GM12864 (cell line): ENCODE measurements at regions not wholly inside any gene's neighbourhood (a gene's known extent, or its start where the extent isn't known, plus 50 kb on each side); places are given as distances from the start of the nearest gene placed in this dataset.

ENCODE experiments used
- DNase-seq: peaks from one replicate; pipeline ENCODE4 v3.0.0-alpha.2; 2011; ENCODE audit warnings: low read depth
- H3K4me3 ChIP-seq: 2 replicates; pipeline ENCODE4 v1.5.1; 2011; ENCODE audit warnings: mild to moderate bottlenecking, low read depth, low read length, control low read depth
- CTCF ChIP-seq: IDR thresholded peaks from 2 replicates; pipeline ENCODE4 v1.5.1; 2011; ENCODE audit warnings: low read depth, mild to moderate bottlenecking, moderate library complexity, low read length, control low read depth, inconsistent platforms; ENCODE audit errors: missing control alignments

GRCh38 chr15:53843869-53844569, 84.6 kb upstream of the WDR72 start:
- no peak for DNase-seq
- no peak for TF ChIP-seq CTCF
- H3K4me3 ChIP-seq: no peak overlapping the region

- H3K4me3 ChIP-seq: no peak overlapping the region
- no peak for DNase-seq
- no peak for TF ChIP-seq CTCF
Observed at GRCh38 chr15:53843166-53843565, 83.7 kb upstream of the WDR72 start.

GRCh38 chr15:53841651-53842050, 82.2 kb upstream of the WDR72 start:
- no peak for TF ChIP-seq CTCF
- no peak overlapping the region for H3K4me3 ChIP-seq
- no peak for DNase-seq

GRCh38 chr15:53840681-53841080, 81.2 kb upstream of the WDR72 start:
- DNase-seq: no peak
- no peak for TF ChIP-seq CTCF
- H3K4me3 ChIP-seq: no peak overlapping the region

- no peak for TF ChIP-seq CTCF
- no peak for DNase-seq
- H3K4me3 ChIP-seq: no peak overlapping the region
Observed at GRCh38 chr15:53837263-53837662, 77.8 kb upstream of the WDR72 start.

GRCh38 chr15:53836618-53837017, 77.2 kb upstream of the WDR72 start:
- no peak overlapping the region for H3K4me3 ChIP-seq
- no peak for DNase-seq
- no peak for TF ChIP-seq CTCF

- no peak overlapping the region for H3K4me3 ChIP-seq
- TF ChIP-seq CTCF: no peak
- no peak for DNase-seq
Observed at GRCh38 chr15:53835309-53835708, 75.8 kb upstream of the WDR72 start.
